ENCODE measurements at regions not wholly inside any gene's neighbourhood (a gene's known extent, or its start where the extent isn't known, plus 50 kb on each side); places are given as distances from the start of the nearest gene placed in this dataset.

- DNase-seq (ENCODE audit: extremely low read depth, insufficient read length) = no peak
- Histone ChIP-seq H3K27me3 (replicated peaks; ENCODE audit: control insufficient read depth, insufficient read depth, low read length) (no peaks in the 10 kb centered on the region), H3K4me3 (replicated peaks; ENCODE audit: low read depth, low read length) (no peak overlapping the region), H3K36me3 (ENCODE audit: control insufficient read depth, insufficient read depth, low read length) (no peaks in the 10 kb centered on the region)
- no peak for TF ChIP-seq CTCF (IDR thresholded peaks at IDR 0.05; ENCODE audit: insufficient read depth, low read length, poor library complexity, severe bottlenecking)
Measured at GRCh38 chr6:21739838-21740237, 146.3 kb downstream of the SOX4 start.

GRCh38 chr6:21740376-21741124 lies 147.0 kb downstream of the SOX4 start:
- no peaks in the 10 kb centered on the region for H3K36me3 ChIP-seq (ENCODE audit: control insufficient read depth, insufficient read depth, low read length)
- H3K4me3 ChIP-seq (replicated peaks; ENCODE audit: low read depth, low read length) = no peak overlapping the region
- no peaks in the 10 kb centered on the region for H3K27me3 ChIP-seq (replicated peaks; ENCODE audit: control insufficient read depth, insufficient read depth, low read length)
- no peak for TF ChIP-seq CTCF (IDR thresholded peaks at IDR 0.05; ENCODE audit: insufficient read depth, low read length, poor library complexity, severe bottlenecking)
- no peak for DNase-seq (ENCODE audit: extremely low read depth, insufficient read length)

GRCh38 chr6:21741221-21742109 lies 147.9 kb downstream of the SOX4 start:
- Histone ChIP-seq H3K27me3 (replicated peaks; ENCODE audit: control insufficient read depth, insufficient read depth, low read length) (no peaks in the 10 kb centered on the region), H3K36me3 (ENCODE audit: control insufficient read depth, insufficient read depth, low read length) (no peaks in the 10 kb centered on the region), H3K4me3 (replicated peaks; ENCODE audit: low read depth, low read length) (no peak overlapping the region)
- TF ChIP-seq CTCF (IDR thresholded peaks at IDR 0.05; ENCODE audit: insufficient read depth, low read length, poor library complexity, severe bottlenecking) = no peak
- DNase-seq (ENCODE audit: extremely low read depth, insufficient read length) = no peak

- TF ChIP-seq CTCF (IDR thresholded peaks at IDR 0.05; ENCODE audit: insufficient read depth, low read length, poor library complexity, severe bottlenecking) = no peak
- no peaks in the 10 kb centered on the region for H3K27me3 ChIP-seq (replicated peaks; ENCODE audit: control insufficient read depth, insufficient read depth, low read length)
- H3K36me3 ChIP-seq (ENCODE audit: control insufficient read depth, insufficient read depth, low read length) = no peaks in the 10 kb centered on the region
- DNase-seq (ENCODE audit: extremely low read depth, insufficient read length) = no peak
- no peak overlapping the region for H3K4me3 ChIP-seq (replicated peaks; ENCODE audit: low read depth, low read length)
Measured at GRCh38 chr6:21742238-21742660, 148.7 kb downstream of the SOX4 start.

- no peak for DNase-seq (ENCODE audit: extremely low read depth, insufficient read length)
- Histone ChIP-seq H3K27me3 (replicated peaks; ENCODE audit: control insufficient read depth, insufficient read depth, low read length) (no peaks in the 10 kb centered on the region), H3K4me3 (replicated peaks; ENCODE audit: low read depth, low read length) (no peak overlapping the region), H3K36me3 (ENCODE audit: control insufficient read depth, insufficient read depth, low read length) (no peaks in the 10 kb centered on the region)
- TF ChIP-seq CTCF (IDR thresholded peaks at IDR 0.05; ENCODE audit: insufficient read depth, low read length, poor library complexity, severe bottlenecking) = no peak
Measured at GRCh38 chr6:21744331-21744730, 150.8 kb downstream of the SOX4 start.

All from GM06990 (cell line).